Spinal cord (tissue), 9 donors: ENCODE measurements at regions not wholly inside any gene's neighbourhood (a gene's known extent, or its start where the extent isn't known, plus 50 kb on each side); places are given as distances from the start of the nearest gene placed in this dataset.
A peak's percentile ranks its signal among the peaks of the same experiment; 100 is the strongest.

Experiments
- DNase-seq, 6 donors: peaks; one replicate each; pipeline versions ENCODE4 v3.0.0 to v3.0.0-alpha.2; 2013 to 2015; ENCODE audit warnings: low spot score in 6 of 6, low read depth in 4 of 6
- H3K27ac ChIP-seq: one replicate; pipeline ENCODE4 v1.5.1; 2013; ENCODE audit warnings: low read depth, low read length, control low read depth
- H3K27me3 ChIP-seq: one replicate; pipeline ENCODE4 v1.6.1; 2013; ENCODE audit warnings: low read length; ENCODE audit not compliant: control insufficient read depth, insufficient read depth
- H3K36me3 ChIP-seq: one replicate; pipeline ENCODE4 v1.6.1; 2013; ENCODE audit warnings: low read length; ENCODE audit not compliant: control insufficient read depth, insufficient read depth
- H3K4me1 ChIP-seq: one replicate; pipeline ENCODE4 v1.6.1; 2013; ENCODE audit warnings: low read length; ENCODE audit not compliant: control insufficient read depth, insufficient read depth
- H3K4me3 ChIP-seq: one replicate; pipeline ENCODE4 v1.5.1; 2013; ENCODE audit warnings: low read depth, low read length, control low read depth
- H3K9me3 ChIP-seq: one replicate; pipeline ENCODE4 v1.6.1; 2013; ENCODE audit warnings: low read length; ENCODE audit not compliant: control insufficient read depth, insufficient read depth
- WGBS: methylation state at CpG from one replicate; pipeline ENCODE4 v1.1.5; 2013; ENCODE audit warnings: missing lambda C conversion rate; ENCODE audit not compliant: insufficient coverage; 5-methylcytosine and 5-hydroxymethylcytosine counted together
- donor health status: healthy.

DNA sequence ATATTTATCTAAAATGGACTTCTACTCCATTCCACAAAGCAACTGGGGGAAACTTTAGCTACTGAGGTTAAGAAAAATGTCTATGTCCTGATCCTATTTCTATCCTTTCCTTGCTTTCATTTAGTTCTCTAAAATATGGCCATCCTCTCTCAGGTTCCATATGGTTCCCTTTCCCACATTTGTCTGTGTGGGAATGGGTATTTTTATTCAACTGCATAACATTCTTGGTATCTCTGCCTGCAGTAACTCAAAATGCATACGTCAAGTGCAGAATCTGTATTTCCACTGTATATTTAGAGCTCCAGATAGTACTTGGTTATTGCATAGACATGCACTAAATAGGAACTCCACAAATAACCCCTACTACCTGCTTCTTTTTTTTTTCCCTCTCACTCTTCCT lies 130.6 kb upstream of the BTG1 start:
- DNase-seq = peak in 1 of 6 donors; percentile 53
- H3K27ac ChIP-seq = no peak overlapping the region
- no peaks in the 10 kb centered on the region for H3K4me1 ChIP-seq
- no CpG with 5 or more reads among the region's 1 CpG for WGBS
- H3K9me3 ChIP-seq = no peaks in the 10 kb centered on the region
- H3K4me3 ChIP-seq = no peak overlapping the region
- no peaks in the 10 kb centered on the region for H3K27me3 ChIP-seq
- H3K36me3 ChIP-seq = no peaks in the 10 kb centered on the region

DNA sequence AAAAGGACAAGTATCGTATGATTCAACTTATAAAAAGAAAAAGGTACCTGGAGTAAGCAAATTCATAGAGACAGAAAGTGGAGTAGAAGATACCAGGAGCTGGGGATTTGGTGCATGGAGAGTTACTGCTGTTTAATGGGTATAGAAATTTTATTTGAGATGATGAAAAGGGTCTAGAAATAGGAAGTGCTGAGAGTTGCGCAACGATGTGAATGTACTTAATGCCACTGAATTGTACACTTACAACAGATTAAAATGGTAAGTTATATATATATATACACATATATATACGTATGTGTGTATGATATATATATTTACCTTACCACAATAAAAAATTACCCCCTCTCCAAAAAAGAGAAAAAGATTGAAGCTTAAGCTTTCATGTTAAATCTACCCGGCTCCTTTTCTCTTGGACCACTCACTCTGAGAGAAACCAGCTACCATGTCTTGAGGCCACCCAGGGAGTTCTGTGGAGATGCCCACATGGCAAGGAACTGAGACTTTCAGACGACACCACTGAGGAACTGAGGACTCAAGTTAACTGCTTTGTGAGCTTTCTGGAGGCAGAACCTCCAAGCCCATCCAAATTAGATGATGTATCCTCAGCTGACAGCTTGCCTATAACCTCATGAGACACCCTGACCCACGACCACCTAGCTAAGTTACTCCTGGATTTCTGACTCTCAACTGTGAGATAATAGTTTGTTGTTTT lies 130.0 kb upstream of the BTG1 start:
- no peaks in the 10 kb centered on the region for H3K4me1 ChIP-seq
- no peak overlapping the region for H3K4me3 ChIP-seq
- WGBS = 50% methylated on average over 2 of the region's 7 CpGs
- no peak overlapping the region for H3K27ac ChIP-seq
- H3K36me3 ChIP-seq = no peaks in the 10 kb centered on the region
- H3K27me3 ChIP-seq = no peaks in the 10 kb centered on the region
- DNase-seq = no peak
- H3K9me3 ChIP-seq = no peaks in the 10 kb centered on the region

DNA sequence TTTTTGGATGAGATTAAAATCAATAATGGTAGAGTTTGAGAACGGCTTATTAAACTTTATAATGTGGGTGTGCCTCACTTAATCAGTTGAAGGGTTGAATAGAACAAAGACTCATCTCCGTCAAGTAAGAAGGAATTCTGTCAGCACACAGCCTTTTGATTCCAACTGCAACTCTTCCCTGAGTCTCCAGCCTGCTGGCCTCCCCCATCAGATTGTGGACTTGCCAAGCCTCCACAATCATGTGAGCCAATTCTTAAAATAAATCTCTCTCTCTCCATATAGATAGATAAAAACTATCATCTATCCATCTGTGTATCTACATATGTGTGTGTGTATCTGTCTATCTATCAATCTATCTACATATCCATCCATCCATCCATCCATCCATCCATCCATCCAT lies 127.4 kb upstream of the BTG1 start:
- H3K36me3 ChIP-seq = no peaks in the 10 kb centered on the region
- H3K4me1 ChIP-seq = no peaks in the 10 kb centered on the region
- H3K27me3 ChIP-seq = no peaks in the 10 kb centered on the region
- no CpG with 5 or more reads among the region's 2 CpGs for WGBS
- no peaks in the 10 kb centered on the region for H3K9me3 ChIP-seq
- H3K4me3 ChIP-seq = no peak overlapping the region
- peak in 1 of 6 donors; percentile 43 for DNase-seq
- no peak overlapping the region for H3K27ac ChIP-seq

DNA sequence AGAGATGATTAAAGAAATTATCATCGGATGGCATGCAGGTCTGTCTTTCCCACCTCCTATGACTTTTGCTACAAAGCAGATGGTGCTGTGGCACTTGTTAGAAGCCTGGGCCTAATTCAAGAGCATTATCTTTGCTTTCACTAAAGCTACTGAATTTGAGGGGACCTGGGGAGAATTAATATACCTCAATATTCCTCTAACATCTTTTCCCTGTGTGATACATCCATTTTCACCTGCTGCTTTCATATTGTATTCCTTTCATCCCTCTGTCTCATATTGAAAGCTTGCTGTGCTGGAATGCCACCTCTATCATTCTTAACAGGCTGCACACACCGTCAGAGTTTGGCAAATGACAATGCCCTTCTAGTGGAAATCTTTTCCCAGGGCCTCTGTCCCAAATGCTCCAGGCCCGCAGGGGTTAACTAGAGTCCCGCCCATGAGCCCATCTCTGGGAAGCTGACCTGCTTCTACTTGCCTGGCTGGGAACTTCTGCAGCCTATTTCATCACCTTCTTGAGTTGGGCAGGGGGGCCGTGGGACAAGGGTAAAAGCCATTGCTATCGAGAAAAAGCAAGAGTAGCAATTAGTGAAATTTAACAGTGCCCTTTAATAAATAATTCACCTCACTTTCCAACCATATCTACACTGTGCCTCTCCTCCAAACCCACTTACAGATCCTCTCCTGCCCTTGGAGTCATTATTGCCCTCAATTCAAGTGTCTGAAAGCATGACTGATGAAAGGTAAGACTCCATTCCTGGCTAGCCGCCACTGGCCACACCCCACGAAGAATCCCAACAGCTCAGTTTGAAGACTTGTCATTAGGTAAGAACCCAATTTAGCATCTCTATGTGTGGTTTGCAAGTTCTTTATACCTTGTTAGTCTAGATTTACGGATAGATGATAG lies 126.7 kb upstream of the BTG1 start:
- Histone ChIP-seq H3K4me3 (no peak overlapping the region), H3K9me3 (no peaks in the 10 kb centered on the region), H3K4me1 (no peaks in the 10 kb centered on the region), H3K36me3 (no peaks in the 10 kb centered on the region), H3K27me3 (no peaks in the 10 kb centered on the region), H3K27ac (no peak overlapping the region)
- WGBS = 66% methylated on average over 6 of the region's 9 CpGs
- DNase-seq = peak in 1 of 6 donors; percentile 82

DNA sequence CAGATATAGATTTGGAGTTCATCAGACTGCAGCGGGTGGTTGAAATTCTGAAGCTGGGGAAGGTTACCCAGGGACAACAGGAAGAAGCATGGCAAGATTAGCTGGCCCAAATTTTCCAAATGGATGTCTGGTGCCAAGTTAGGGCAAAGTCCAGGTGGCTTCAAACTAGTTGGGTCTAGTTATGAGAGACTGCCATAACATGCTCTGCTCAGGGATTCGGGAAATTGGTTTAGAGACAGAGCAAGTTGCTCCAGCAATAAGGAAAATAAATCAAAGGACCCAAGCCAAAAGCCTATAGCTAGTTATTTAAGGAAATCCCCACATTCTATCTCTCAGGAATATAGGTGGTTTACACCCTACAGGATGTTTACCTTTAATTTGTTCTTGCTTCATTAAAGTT lies 125.7 kb upstream of the BTG1 start:
- WGBS = 100% methylated on average over 1 of the region's 2 CpGs
- no peaks in the 10 kb centered on the region for H3K36me3 ChIP-seq

DNA sequence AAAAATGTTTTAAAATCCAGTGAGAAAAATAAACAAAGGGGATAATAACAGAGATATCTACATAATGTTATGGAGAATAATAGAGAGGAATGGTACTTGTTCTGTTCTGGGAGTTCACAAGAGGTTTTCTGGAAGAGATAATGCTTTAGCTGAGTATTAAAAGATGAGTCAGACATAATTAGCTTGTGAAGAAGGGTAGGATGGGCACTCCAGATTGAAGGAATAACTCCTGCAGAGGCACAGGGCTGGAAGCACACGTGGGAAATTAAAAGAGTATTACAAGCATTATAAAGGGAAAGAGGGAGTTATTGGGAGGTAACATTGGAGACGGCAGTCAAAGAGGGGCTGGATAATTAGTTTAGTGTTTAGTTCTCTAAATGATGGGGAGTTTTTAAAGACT lies 124.9 kb upstream of the BTG1 start:
- no peaks in the 10 kb centered on the region for H3K36me3 ChIP-seq
- DNase-seq = peak in 1 of 6 donors; percentile 88
- no peaks in the 10 kb centered on the region for H3K27me3 ChIP-seq
- no peaks in the 10 kb centered on the region for H3K4me1 ChIP-seq
- WGBS = 66% methylated on average over 2 of the region's 2 CpGs
- H3K27ac ChIP-seq = no peak overlapping the region
- no peaks in the 10 kb centered on the region for H3K9me3 ChIP-seq
- no peak overlapping the region for H3K4me3 ChIP-seq

More for the DNA sequence above, 125.7 kb upstream of the BTG1 start:
- H3K9me3 ChIP-seq = no peaks in the 10 kb centered on the region
- no peak overlapping the region for H3K27ac ChIP-seq
- no peak overlapping the region for H3K4me3 ChIP-seq
- no peak for DNase-seq
- H3K27me3 ChIP-seq = no peaks in the 10 kb centered on the region
- no peaks in the 10 kb centered on the region for H3K4me1 ChIP-seq

DNA sequence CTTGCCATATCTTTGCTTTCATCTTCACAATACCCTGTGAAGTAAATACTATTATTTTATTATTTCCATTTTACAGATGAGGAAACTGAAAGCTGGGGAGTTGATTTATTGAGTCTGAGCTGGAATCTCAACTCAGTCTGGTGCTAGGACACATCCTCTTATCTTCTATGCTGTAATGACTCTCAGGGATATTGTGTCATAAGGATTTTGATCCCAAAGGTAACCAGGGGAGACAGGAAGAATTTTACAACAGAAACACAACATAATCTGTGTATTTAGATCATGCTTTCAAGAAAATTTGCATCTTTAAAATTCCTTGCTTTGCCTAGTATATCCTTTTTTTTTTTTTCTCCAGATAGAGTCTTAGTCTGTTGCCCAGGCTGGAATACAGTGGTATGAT lies 123.3 kb upstream of the BTG1 start:
- H3K27me3 ChIP-seq = no peaks in the 10 kb centered on the region
- no peak overlapping the region for H3K4me3 ChIP-seq
- H3K4me1 ChIP-seq = no peaks in the 10 kb centered on the region

DNA sequence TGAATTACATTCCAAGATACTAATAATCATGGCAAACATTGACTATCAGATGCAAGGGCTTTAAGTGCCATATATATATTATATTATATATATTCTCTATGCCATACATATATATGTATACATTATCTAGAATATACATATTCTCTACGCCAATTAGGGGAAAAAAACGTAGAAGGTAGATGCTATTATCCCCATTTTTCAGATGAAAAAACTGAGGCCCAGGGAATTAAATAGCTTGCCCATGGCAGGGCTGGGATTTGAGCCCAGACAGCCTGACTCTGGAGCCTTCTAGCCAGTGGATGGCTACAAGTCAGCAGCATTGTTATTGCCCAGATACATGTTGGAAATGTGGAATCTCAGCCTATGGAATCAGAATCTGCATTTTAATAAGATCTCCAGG lies 116.0 kb upstream of the BTG1 start:
- Histone ChIP-seq H3K4me3 (no peak overlapping the region), H3K9me3 (no peaks in the 10 kb centered on the region), H3K4me1 (no peaks in the 10 kb centered on the region), H3K36me3 (no peaks in the 10 kb centered on the region), H3K27ac (no peak overlapping the region), H3K27me3 (no peaks in the 10 kb centered on the region)
- no peak for DNase-seq
- WGBS = no CpG with 5 or more reads among the region's 2 CpGs

More for the DNA sequence above, 123.3 kb upstream of the BTG1 start:
- no peak for DNase-seq
- no peaks in the 10 kb centered on the region for H3K9me3 ChIP-seq
- H3K27ac ChIP-seq = no peak overlapping the region
- H3K36me3 ChIP-seq = no peaks in the 10 kb centered on the region

DNA sequence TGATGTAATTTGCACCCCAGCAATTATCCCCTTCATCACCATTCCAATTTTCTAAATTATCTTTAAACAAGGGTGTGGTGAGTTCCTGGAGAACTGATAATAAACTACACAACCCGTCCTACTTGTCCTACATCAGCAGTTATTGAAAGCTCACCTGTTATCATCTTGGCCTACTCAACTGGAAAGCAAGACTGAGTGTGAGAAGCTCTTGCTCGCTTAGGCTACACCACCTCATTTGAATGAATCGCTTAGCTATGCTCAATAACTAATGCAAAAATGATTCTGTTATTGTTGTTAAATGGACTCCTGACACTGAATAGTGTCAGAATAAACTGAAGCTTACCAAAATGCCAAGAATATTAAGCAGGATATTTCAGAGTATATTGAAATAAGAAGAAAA lies 115.4 kb upstream of the BTG1 start:
- DNase-seq = no peak
- Histone ChIP-seq H3K4me3 (no peak overlapping the region), H3K4me1 (no peaks in the 10 kb centered on the region), H3K9me3 (no peaks in the 10 kb centered on the region), H3K36me3 (no peaks in the 10 kb centered on the region), H3K27me3 (no peaks in the 10 kb centered on the region), H3K27ac (no peak overlapping the region)
- no CpG with 5 or more reads among the region's 3 CpGs for WGBS
